HL-60 (cell line): ENCODE measurements at regions not wholly inside any gene's neighbourhood (a gene's known extent, or its start where the extent isn't known, plus 50 kb on each side); places are given as distances from the start of the nearest gene placed in this dataset.

Experiments
- CTCF ChIP-seq: IDR thresholded peaks from one replicate; pipeline ENCODE4 v1.5.1; 2011; ENCODE audit warnings: low read length, control low read depth, inconsistent platforms; ENCODE audit not compliant: insufficient read depth
- GABPA ChIP-seq: IDR thresholded peaks from 2 replicates; pipeline ENCODE4 v1.6.1; 2012; ENCODE audit warnings: low read depth
- POLR2AphosphoS5 ChIP-seq: IDR thresholded peaks from 2 replicates; pipeline ENCODE4 v1.6.1; 2012; ENCODE audit warnings: low read depth
- REST ChIP-seq: IDR thresholded peaks from 2 replicates; pipeline ENCODE4 v1.6.1; 2012; ENCODE audit warnings: low read depth; ENCODE audit not compliant: insufficient replicate concordance
- SPI1 ChIP-seq: IDR thresholded peaks from 2 replicates; pipeline ENCODE4 v1.6.1; 2012; ENCODE audit warnings: low read depth, mild to moderate bottlenecking, borderline replicate concordance

GRCh38 chr9:28651050-28651722 lies 1077.9 kb upstream of the C9orf72 start:
- TF ChIP-seq POLR2AphosphoS5 (no peak), CTCF (no peak), REST (no peak), GABPA (no peak), SPI1 (no peak)
